GM23338 (cell line): ENCODE measurements at regions not wholly inside any gene's neighbourhood (a gene's known extent, or its start where the extent isn't known, plus 50 kb on each side); places are given as distances from the start of the nearest gene placed in this dataset.

Experiments used
- ATAC-seq: fragments of 200-7000 bp; cut with Tn5 transposase; 3 replicates; pipeline ENCODE4 v1.9.1; 2020
- DNase-seq: peaks from one replicate; pipeline ENCODE4 v3.0.0-alpha.2; 2015; ENCODE audit warnings: low spot score
- H2AFZ ChIP-seq: fragments of 200-600 bp; sonication (generic); 2 replicates; pipeline ENCODE4 v1.8.0; 2016; ENCODE audit warnings: antibody characterized with exemption, mild to moderate bottlenecking, moderate library complexity
- H3F3A ChIP-seq: fragments of 200-600 bp; sonication (generic); replicated peaks from 2 replicates; pipeline ENCODE4 v1.8.0; 2017; ENCODE audit warnings: antibody characterized with exemption, mixed run types, low read depth
- H3K27ac ChIP-seq: fragments of 200-600 bp; sonication (generic); 2 replicates; pipeline ENCODE4 v1.6.1; 2016; ENCODE audit warnings: low read depth
- H3K27me3 ChIP-seq: fragments of 200-600 bp; sonication (generic); 2 replicates; pipeline ENCODE4 v1.8.0; 2016; ENCODE audit warnings: mild to moderate bottlenecking, mixed run types, moderate library complexity; ENCODE audit not compliant: insufficient read depth
- H3K36me3 ChIP-seq: fragments of 200-600 bp; sonication (generic); 2 replicates; pipeline ENCODE4 v1.8.0; 2016; ENCODE audit warnings: mild to moderate bottlenecking; ENCODE audit not compliant: insufficient read depth
- H3K4me1 ChIP-seq: fragments of 200-600 bp; sonication (generic); 2 replicates; pipeline ENCODE4 v1.8.0; 2016; ENCODE audit warnings: mild to moderate bottlenecking, moderate library complexity; ENCODE audit not compliant: insufficient read depth
- H3K4me2 ChIP-seq: fragments of 200-600 bp; sonication (generic); 2 replicates; pipeline ENCODE4 v1.7.1; 2017; ENCODE audit warnings: mixed run types
- H3K4me3 ChIP-seq: fragments of 200-600 bp; sonication (generic); 2 replicates; pipeline ENCODE4 v1.6.1; 2016; ENCODE audit warnings: mixed run types
- H3K79me2 ChIP-seq: fragments of 200-600 bp; sonication (generic); replicated peaks from 2 replicates; pipeline ENCODE4 v1.8.0; 2017; ENCODE audit warnings: mild to moderate bottlenecking; ENCODE audit not compliant: insufficient read depth
- H3K9me2 ChIP-seq: fragments of 200-600 bp; sonication (generic); 2 replicates; pipeline ENCODE4 v1.8.0; 2017; ENCODE audit not compliant: insufficient read depth
- H4K20me1 ChIP-seq: fragments of 200-600 bp; sonication (generic); replicated peaks from 2 replicates; pipeline ENCODE4 v1.8.0; 2017; ENCODE audit warnings: mild to moderate bottlenecking; ENCODE audit not compliant: insufficient read depth
- H3K27ac Mint-ChIP-seq: 2 replicates; pipeline ENCODE4 v1.8.0; 2020; ENCODE audit warnings: inconsistent platforms, mild to moderate bottlenecking, moderate library complexity, mixed read lengths
- H3K27me3 Mint-ChIP-seq: 3 replicates; pipeline ENCODE4 v1.8.0; 2022; ENCODE audit warnings: low read depth, mild to moderate bottlenecking, moderate library complexity, mixed read lengths, inconsistent platforms; ENCODE audit not compliant: insufficient read depth, poor library complexity
- H3K36me3 Mint-ChIP-seq: 3 replicates; pipeline ENCODE4 v1.8.0; 2021; ENCODE audit warnings: low read depth, mild to moderate bottlenecking, inconsistent platforms, moderate library complexity, mixed read lengths
- H3K4me1 Mint-ChIP-seq: 3 replicates; pipeline ENCODE4 v1.8.0; 2020; ENCODE audit warnings: mild to moderate bottlenecking, inconsistent platforms, mixed read lengths
- H3K4me3 Mint-ChIP-seq: 3 replicates; pipeline ENCODE4 v1.8.0; 2021; ENCODE audit warnings: moderate library complexity, mild to moderate bottlenecking, inconsistent platforms, mixed read lengths
- H3K9me3 Mint-ChIP-seq: 3 replicates; pipeline ENCODE4 v1.8.0; 2020; ENCODE audit warnings: moderate library complexity, mild to moderate bottlenecking, inconsistent platforms, mixed read lengths
- NANOG ChIP-seq: IDR thresholded peaks from 2 replicates; pipeline ENCODE4 v1.6.1; 2016; ENCODE audit warnings: antibody characterized with exemption, borderline replicate concordance
- TF ChIP-seq, protein P1 (sequence below): fragments of 250-450 bp; sonication (Bioruptor Pico); IDR thresholded peaks from 2 replicates; pipeline ENCODE4 v1.5.0; 2020; ENCODE audit warnings: mild to moderate bottlenecking, moderate library complexity
- TF ChIP-seq, protein P2 (sequence below), 2 experiments: fragments of 200-600 bp in 1 of 2; sonication (generic) in 1 of 2; conservative IDR thresholded peaks; 2 replicates each; pipeline versions ENCODE4 v1.5.1 to v1.6.1; 2016 to 2017; ENCODE audit warnings: antibody characterized with exemption in 2 of 2, low read depth in 2 of 2, mild to moderate bottlenecking in 2 of 2, moderate library complexity in 1 of 2

- H3K36me3 Mint-ChIP-seq: no peaks in the 10 kb centered on the region
- ATAC-seq: no peak
- no peaks in the 10 kb centered on the region for H3K27me3 ChIP-seq
- no peaks in the 10 kb centered on the region for H4K20me1 ChIP-seq
- peaks cover 7% of the 10 kb centered on the region for H3K9me2 ChIP-seq
- H3K27ac ChIP-seq: no peak overlapping the region
- H3K4me1 Mint-ChIP-seq: peaks cover 17% of the 10 kb centered on the region; the same call in 2 of the 3 replicates
- H3K79me2 ChIP-seq: no peaks in the 10 kb centered on the region
- no peaks in the 10 kb centered on the region for H3K36me3 ChIP-seq
- DNase-seq: no peak
- no peak overlapping the region for H3K4me3 ChIP-seq
- no peak overlapping the region for H3K4me2 ChIP-seq
- H3K4me1 ChIP-seq: peaks cover 15% of the 10 kb centered on the region; the same call in 1 of the 2 replicates
- H3K27me3 Mint-ChIP-seq: peaks cover 6% of the 10 kb centered on the region
- H2AFZ ChIP-seq: no peak overlapping the region
- no peak overlapping the region for H3K4me3 Mint-ChIP-seq
- TF ChIP-seq, protein P1, sequence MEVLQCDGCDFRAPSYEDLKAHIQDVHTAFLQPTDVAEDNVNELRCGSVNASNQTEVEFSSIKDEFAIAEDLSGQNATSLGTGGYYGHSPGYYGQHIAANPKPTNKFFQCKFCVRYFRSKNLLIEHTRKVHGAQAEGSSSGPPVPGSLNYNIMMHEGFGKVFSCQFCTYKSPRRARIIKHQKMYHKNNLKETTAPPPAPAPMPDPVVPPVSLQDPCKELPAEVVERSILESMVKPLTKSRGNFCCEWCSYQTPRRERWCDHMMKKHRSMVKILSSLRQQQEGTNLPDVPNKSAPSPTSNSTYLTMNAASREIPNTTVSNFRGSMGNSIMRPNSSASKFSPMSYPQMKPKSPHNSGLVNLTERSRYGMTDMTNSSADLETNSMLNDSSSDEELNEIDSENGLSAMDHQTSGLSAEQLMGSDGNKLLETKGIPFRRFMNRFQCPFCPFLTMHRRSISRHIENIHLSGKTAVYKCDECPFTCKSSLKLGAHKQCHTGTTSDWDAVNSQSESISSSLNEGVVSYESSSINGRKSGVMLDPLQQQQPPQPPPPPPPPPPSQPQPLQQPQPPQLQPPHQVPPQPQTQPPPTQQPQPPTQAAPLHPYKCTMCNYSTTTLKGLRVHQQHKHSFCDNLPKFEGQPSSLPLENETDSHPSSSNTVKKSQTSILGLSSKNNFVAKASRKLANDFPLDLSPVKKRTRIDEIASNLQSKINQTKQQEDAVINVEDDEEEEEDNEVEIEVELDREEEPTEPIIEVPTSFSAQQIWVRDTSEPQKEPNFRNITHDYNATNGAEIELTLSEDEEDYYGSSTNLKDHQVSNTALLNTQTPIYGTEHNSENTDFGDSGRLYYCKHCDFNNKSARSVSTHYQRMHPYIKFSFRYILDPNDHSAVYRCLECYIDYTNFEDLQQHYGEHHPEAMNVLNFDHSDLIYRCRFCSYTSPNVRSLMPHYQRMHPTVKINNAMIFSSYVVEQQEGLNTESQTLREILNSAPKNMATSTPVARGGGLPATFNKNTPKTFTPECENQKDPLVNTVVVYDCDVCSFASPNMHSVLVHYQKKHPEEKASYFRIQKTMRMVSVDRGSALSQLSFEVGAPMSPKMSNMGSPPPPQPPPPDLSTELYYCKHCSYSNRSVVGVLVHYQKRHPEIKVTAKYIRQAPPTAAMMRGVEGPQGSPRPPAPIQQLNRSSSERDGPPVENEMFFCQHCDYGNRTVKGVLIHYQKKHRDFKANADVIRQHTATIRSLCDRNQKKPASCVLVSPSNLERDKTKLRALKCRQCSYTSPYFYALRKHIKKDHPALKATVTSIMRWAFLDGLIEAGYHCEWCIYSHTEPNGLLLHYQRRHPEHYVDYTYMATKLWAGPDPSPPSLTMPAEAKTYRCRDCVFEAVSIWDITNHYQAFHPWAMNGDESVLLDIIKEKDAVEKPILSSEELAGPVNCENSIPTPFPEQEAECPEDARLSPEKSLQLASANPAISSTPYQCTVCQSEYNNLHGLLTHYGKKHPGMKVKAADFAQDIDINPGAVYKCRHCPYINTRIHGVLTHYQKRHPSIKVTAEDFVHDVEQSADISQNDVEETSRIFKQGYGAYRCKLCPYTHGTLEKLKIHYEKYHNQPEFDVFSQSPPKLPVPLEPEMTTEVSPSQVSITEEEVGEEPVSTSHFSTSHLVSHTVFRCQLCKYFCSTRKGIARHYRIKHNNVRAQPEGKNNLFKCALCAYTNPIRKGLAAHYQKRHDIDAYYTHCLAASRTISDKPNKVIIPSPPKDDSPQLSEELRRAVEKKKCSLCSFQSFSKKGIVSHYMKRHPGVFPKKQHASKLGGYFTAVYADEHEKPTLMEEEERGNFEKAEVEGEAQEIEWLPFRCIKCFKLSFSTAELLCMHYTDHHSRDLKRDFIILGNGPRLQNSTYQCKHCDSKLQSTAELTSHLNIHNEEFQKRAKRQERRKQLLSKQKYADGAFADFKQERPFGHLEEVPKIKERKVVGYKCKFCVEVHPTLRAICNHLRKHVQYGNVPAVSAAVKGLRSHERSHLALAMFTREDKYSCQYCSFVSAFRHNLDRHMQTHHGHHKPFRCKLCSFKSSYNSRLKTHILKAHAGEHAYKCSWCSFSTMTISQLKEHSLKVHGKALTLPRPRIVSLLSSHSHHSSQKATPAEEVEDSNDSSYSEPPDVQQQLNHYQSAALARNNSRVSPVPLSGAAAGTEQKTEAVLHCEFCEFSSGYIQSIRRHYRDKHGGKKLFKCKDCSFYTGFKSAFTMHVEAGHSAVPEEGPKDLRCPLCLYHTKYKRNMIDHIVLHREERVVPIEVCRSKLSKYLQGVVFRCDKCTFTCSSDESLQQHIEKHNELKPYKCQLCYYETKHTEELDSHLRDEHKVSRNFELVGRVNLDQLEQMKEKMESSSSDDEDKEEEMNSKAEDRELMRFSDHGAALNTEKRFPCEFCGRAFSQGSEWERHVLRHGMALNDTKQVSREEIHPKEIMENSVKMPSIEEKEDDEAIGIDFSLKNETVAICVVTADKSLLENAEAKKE (CRISPR knock-in tag): no peak
- TF ChIP-seq, protein P2, sequence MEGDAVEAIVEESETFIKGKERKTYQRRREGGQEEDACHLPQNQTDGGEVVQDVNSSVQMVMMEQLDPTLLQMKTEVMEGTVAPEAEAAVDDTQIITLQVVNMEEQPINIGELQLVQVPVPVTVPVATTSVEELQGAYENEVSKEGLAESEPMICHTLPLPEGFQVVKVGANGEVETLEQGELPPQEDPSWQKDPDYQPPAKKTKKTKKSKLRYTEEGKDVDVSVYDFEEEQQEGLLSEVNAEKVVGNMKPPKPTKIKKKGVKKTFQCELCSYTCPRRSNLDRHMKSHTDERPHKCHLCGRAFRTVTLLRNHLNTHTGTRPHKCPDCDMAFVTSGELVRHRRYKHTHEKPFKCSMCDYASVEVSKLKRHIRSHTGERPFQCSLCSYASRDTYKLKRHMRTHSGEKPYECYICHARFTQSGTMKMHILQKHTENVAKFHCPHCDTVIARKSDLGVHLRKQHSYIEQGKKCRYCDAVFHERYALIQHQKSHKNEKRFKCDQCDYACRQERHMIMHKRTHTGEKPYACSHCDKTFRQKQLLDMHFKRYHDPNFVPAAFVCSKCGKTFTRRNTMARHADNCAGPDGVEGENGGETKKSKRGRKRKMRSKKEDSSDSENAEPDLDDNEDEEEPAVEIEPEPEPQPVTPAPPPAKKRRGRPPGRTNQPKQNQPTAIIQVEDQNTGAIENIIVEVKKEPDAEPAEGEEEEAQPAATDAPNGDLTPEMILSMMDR (conservative IDR thresholded peaks at IDR 0.05; ENCODE audit: low read depth in 2 of 2): no peak
- H3K27ac Mint-ChIP-seq: no peak overlapping the region
- H3K9me3 Mint-ChIP-seq: no peaks in the 10 kb centered on the region; the same call in 2 of the 3 replicates
- no peaks in the 10 kb centered on the region for H3F3A ChIP-seq
These were observed 286.2 kb upstream of the STXBP5 start for GRCh38 chr6:146917979-146918378.

DNA sequence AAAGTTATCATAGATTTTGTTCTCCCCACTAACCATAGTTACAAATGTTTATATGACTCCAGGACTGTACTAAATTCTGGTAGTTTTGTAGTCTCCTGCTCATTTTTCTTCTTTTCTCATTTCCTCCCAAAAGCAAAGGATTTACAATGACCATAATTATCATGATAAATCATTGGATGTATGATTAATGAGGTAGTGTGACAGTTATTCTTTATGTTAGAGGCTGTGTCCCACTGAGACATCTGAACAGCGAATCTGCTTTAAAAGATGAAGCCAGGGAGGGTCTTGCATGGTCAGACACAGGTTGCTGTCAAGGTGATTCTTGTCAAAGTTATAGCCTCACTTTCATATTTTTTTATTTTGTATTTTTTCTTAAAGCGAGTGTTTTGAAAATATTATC lies 285.2 kb upstream of the STXBP5 start:
- Histone ChIP-seq H3K4me1 (peaks cover 8% of the 10 kb centered on the region; the same call in 1 of the 2 replicates), H3K4me2 (no peak overlapping the region), H3K9me2 (peaks cover 7% of the 10 kb centered on the region), H3K27me3 (no peaks in the 10 kb centered on the region), H2AFZ (no peak overlapping the region), H3K27ac (no peak overlapping the region), H4K20me1 (no peaks in the 10 kb centered on the region), H3K36me3 (no peaks in the 10 kb centered on the region), H3F3A (no peaks in the 10 kb centered on the region), H3K4me3 (no peak overlapping the region), H3K79me2 (no peaks in the 10 kb centered on the region)
- Mint-ChIP-seq H3K27ac (no peak overlapping the region), H3K9me3 (no peaks in the 10 kb centered on the region; the same call in 2 of the 3 replicates), H3K27me3 (peaks cover 4% of the 10 kb centered on the region), H3K4me3 (no peak overlapping the region), H3K36me3 (no peaks in the 10 kb centered on the region), H3K4me1 (peaks cover 11% of the 10 kb centered on the region; the same call in 2 of the 3 replicates)
- DNase-seq (no peak), ATAC-seq (no peak)
- TF ChIP-seq, protein P1 (CRISPR knock-in tag): no peak
- TF ChIP-seq NANOG: no peak
